ENCODE measurements at regions not wholly inside any gene's neighbourhood (a gene's known extent, or its start where the extent isn't known, plus 50 kb on each side); places are given as distances from the start of the nearest gene placed in this dataset.
A peak's percentile ranks its signal among the peaks of the same experiment; 100 is the strongest.

GRCh38 chr2:64354857-64355680, 98.9 kb upstream of the LGALSL start:
- Histone ChIP-seq H3K4me1 (ENCODE audit: low read length) (peaks cover 5% of the 10 kb centered on the region; the same call in 1 of the 2 replicates), H3F3A (ENCODE audit: insufficient read depth, low read length) (no peaks in the 10 kb centered on the region), H4K20me1 (ENCODE audit: insufficient read depth, low read length) (no peaks in the 10 kb centered on the region), H2AFZ (ENCODE audit: low read length) (no peak overlapping the region), H3K27me3 (replicated peaks; ENCODE audit: insufficient read depth, low read length) (no peaks in the 10 kb centered on the region), H3K79me2 (ENCODE audit: low read length) (no peaks in the 10 kb centered on the region), H3K36me3 (replicated peaks; ENCODE audit: insufficient read depth, low read length) (no peaks in the 10 kb centered on the region), H3K27ac (ENCODE audit: low read length) (no peak overlapping the region), H3K9ac (ENCODE audit: low read length) (no peak overlapping the region), H3K9me3 (replicated peaks; ENCODE audit: insufficient read depth, low read length) (no peaks in the 10 kb centered on the region), H3K4me3 (ENCODE audit: low read length) (no peak overlapping the region), H3K4me2 (ENCODE audit: low read depth, low read length) (no peak overlapping the region), H3K9me2 (replicated peaks; ENCODE audit: insufficient read depth, low read length) (no peaks in the 10 kb centered on the region)
- TF ChIP-seq EZH2phosphoT487 (IDR thresholded peaks at IDR 0.05; ENCODE audit: low read length) (no peak), EZH2 (optimal IDR thresholded peaks at IDR 0.05; ENCODE audit: low read depth, low read length) (no peak), CTCF (IDR thresholded peaks at IDR 0.05; ENCODE audit: low read length) (no peak)
- no peak for DNase-seq

- Histone ChIP-seq H4K20me1 (ENCODE audit: insufficient read depth, low read length) (no peaks in the 10 kb centered on the region), H3K27ac (ENCODE audit: low read length) (no peak overlapping the region), H3K36me3 (replicated peaks; ENCODE audit: insufficient read depth, low read length) (no peaks in the 10 kb centered on the region), H3K4me1 (ENCODE audit: low read length) (peaks cover 5% of the 10 kb centered on the region; the same call in 1 of the 2 replicates), H2AFZ (ENCODE audit: low read length) (no peak overlapping the region), H3K9ac (ENCODE audit: low read length) (no peak overlapping the region), H3K9me3 (replicated peaks; ENCODE audit: insufficient read depth, low read length) (no peaks in the 10 kb centered on the region), H3K79me2 (ENCODE audit: low read length) (no peaks in the 10 kb centered on the region), H3K4me3 (ENCODE audit: low read length) (no peak overlapping the region), H3F3A (ENCODE audit: insufficient read depth, low read length) (no peaks in the 10 kb centered on the region), H3K9me2 (replicated peaks; ENCODE audit: insufficient read depth, low read length) (no peaks in the 10 kb centered on the region), H3K27me3 (replicated peaks; ENCODE audit: insufficient read depth, low read length) (no peaks in the 10 kb centered on the region), H3K4me2 (ENCODE audit: low read depth, low read length) (no peak overlapping the region)
- TF ChIP-seq EZH2 (optimal IDR thresholded peaks at IDR 0.05; ENCODE audit: low read depth, low read length) (no peak), CTCF (IDR thresholded peaks at IDR 0.05; ENCODE audit: low read length) (no peak), EZH2phosphoT487 (IDR thresholded peaks at IDR 0.05; ENCODE audit: low read length) (no peak)
- no peak for DNase-seq
Observed at GRCh38 chr2:64356906-64357305, 97.1 kb upstream of the LGALSL start.

- H3K4me2 ChIP-seq (ENCODE audit: low read depth, low read length), result peak overlapping the region; percentile 16; the same call in 1 of the 2 replicates
- H3K27ac ChIP-seq (ENCODE audit: low read length), result no peak overlapping the region
- H3F3A ChIP-seq (ENCODE audit: insufficient read depth, low read length), result no peaks in the 10 kb centered on the region
- H3K4me1 ChIP-seq (ENCODE audit: low read length), result peaks cover 5% of the 10 kb centered on the region; the same call in 1 of the 2 replicates
- H2AFZ ChIP-seq (ENCODE audit: low read length), result peak overlapping the region; percentile 38; the same call in 1 of the 2 replicates
- no peak overlapping the region for H3K9ac ChIP-seq (ENCODE audit: low read length)
- no peaks in the 10 kb centered on the region for H3K36me3 ChIP-seq (replicated peaks; ENCODE audit: insufficient read depth, low read length)
- no peaks in the 10 kb centered on the region for H3K27me3 ChIP-seq (replicated peaks; ENCODE audit: insufficient read depth, low read length)
- H4K20me1 ChIP-seq (ENCODE audit: insufficient read depth, low read length), result no peaks in the 10 kb centered on the region
- H3K9me2 ChIP-seq (replicated peaks; ENCODE audit: insufficient read depth, low read length), result no peaks in the 10 kb centered on the region
- TF ChIP-seq CTCF (IDR thresholded peaks at IDR 0.05; ENCODE audit: low read length), result no peak
- no peak for TF ChIP-seq EZH2phosphoT487 (IDR thresholded peaks at IDR 0.05; ENCODE audit: low read length)
- no peak for TF ChIP-seq EZH2 (optimal IDR thresholded peaks at IDR 0.05; ENCODE audit: low read depth, low read length)
- no peak overlapping the region for H3K4me3 ChIP-seq (ENCODE audit: low read length)
- no peaks in the 10 kb centered on the region for H3K9me3 ChIP-seq (replicated peaks; ENCODE audit: insufficient read depth, low read length)
- no peak for DNase-seq
- no peaks in the 10 kb centered on the region for H3K79me2 ChIP-seq (ENCODE audit: low read length)
Observed at GRCh38 chr2:64359171-64359891, 94.6 kb upstream of the LGALSL start.
